PC-9 (cell line): ENCODE measurements at regions not wholly inside any gene's neighbourhood (a gene's known extent, or its start where the extent isn't known, plus 50 kb on each side); places are given as distances from the start of the nearest gene placed in this dataset.

Experiments
- BruUV-seq: library from RNA; stranded (reverse); fragments of 400-500 nt; replicated peaks from 2 replicates; lab custom pipeline; 2021; lab: Mats Ljungman, UMichigan
- CTCF ChIA-PET: fragments of 300-600 bp; sonication (Branson Sonifier 250); formaldehyde crosslinking; loops from one replicate; lab custom pipeline; 2022; ENCODE audit warnings: antibody characterized with exemption; lab: Charles Lee
- POLR2A ChIA-PET: fragments of 300-600 bp; sonication (Branson Sonifier 250); formaldehyde crosslinking; loops from one replicate; lab custom pipeline; 2022; ENCODE audit warnings: antibody characterized with exemption; ENCODE audit not compliant: unreplicated experiment; lab: Charles Lee
- DNase-seq, 2 experiments: peaks; one replicate each; pipeline versions ENCODE4 v3.0.0 to v3.0.0-alpha.2; 2015 to 2022; ENCODE audit warnings: mixed read lengths in 1 of 2
- H2AFZ ChIP-seq: fragments of 200-600 bp; sonication (generic); 2 replicates; pipeline ENCODE4 v1.8.1; 2017; ENCODE audit warnings: antibody characterized with exemption
- H3F3A ChIP-seq: fragments of 200-600 bp; sonication (generic); 2 replicates; pipeline ENCODE4 v1.8.1; 2017; ENCODE audit warnings: antibody characterized with exemption, mild to moderate bottlenecking, low read depth; ENCODE audit not compliant: insufficient read depth
- H3K27ac ChIP-seq: fragments of 200-600 bp; sonication (generic); 2 replicates; pipeline ENCODE4 v1.6.1; 2016; ENCODE audit warnings: mixed run types
- H3K27me3 ChIP-seq: fragments of 200-600 bp; sonication (generic); 2 replicates; pipeline ENCODE4 v1.6.1; 2016; ENCODE audit warnings: low read depth, mixed run types; ENCODE audit not compliant: insufficient read depth
- H3K36me3 ChIP-seq: fragments of 200-600 bp; sonication (generic); 2 replicates; pipeline ENCODE4 v1.6.1; 2016; ENCODE audit warnings: low read depth, mixed run types
- H3K4me1 ChIP-seq: fragments of 200-600 bp; sonication (generic); replicated peaks from 2 replicates; pipeline ENCODE4 v1.6.1; 2016; ENCODE audit warnings: mixed run types; ENCODE audit not compliant: insufficient read depth
- H3K4me2 ChIP-seq: fragments of 200-600 bp; sonication (generic); 2 replicates; pipeline ENCODE4 v1.6.1; 2017; ENCODE audit warnings: mixed run types
- H3K4me3 ChIP-seq: fragments of 200-600 bp; sonication (generic); 2 replicates; pipeline ENCODE4 v1.6.1; 2016; ENCODE audit warnings: mixed run types
- H3K79me2 ChIP-seq: fragments of 200-600 bp; sonication (generic); 2 replicates; pipeline ENCODE4 v1.6.1; 2017; ENCODE audit warnings: low read depth, mixed run types
- H3K9me2 ChIP-seq: fragments of 200-600 bp; sonication (generic); 2 replicates; pipeline ENCODE4 v1.8.1; 2017; ENCODE audit warnings: mild to moderate bottlenecking; ENCODE audit not compliant: insufficient read depth
- H3K9me3 ChIP-seq: fragments of 200-600 bp; sonication (generic); 2 replicates; pipeline ENCODE4 v1.8.1; 2016; ENCODE audit warnings: low read depth; ENCODE audit not compliant: insufficient read depth
- H4K20me1 ChIP-seq: fragments of 200-600 bp; sonication (generic); 2 replicates; pipeline ENCODE4 v1.8.1; 2017; ENCODE audit not compliant: insufficient read depth
- EZH2 ChIP-seq: fragments of 200-600 bp; sonication (generic); IDR thresholded peaks from 2 replicates; pipeline ENCODE4 v1.8.0; 2017; ENCODE audit warnings: antibody characterized with exemption, low read depth
- intact Hi-C: fragments of 100-400 bp; cut with micrococcal nuclease; formaldehyde crosslinking; loops from one replicate; pipeline ENCODE4 v1.10.0; 2022; ENCODE audit not compliant: unreplicated experiment
- TF ChIP-seq, protein P1 (sequence below): fragments of 200-600 bp; sonication (generic); conservative IDR thresholded peaks from 2 replicates; pipeline ENCODE4 v1.6.1; 2017; ENCODE audit warnings: mixed run types, antibody characterized with exemption, mild to moderate bottlenecking, moderate library complexity

DNA sequence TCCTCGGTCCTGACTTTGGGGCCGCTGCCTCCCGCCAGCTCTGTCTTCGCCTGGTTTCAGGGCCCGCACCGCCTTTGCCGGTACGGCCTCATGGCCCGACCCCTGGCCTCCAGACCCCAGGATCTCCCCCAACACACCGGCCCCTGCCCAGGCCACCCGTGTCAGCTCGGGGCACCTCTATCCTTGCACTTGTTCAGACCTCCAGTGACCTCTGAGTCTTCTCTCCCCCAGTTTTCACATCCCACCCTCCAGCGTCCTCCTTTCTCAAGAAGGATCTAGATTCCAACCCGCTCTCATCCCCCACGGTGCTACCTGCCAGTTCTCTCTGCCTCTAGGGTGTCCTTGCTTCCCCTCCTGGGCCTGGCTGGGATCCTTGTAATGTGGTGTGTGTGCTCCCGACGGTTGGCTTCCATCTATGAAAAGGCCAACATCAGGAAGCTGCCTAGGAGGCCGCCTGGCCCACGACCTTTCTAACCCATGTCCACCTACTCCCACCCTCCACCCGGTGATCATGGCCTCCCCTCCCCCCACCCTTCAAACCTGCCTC, 61.1 kb downstream of the SPATA31C2 start:
- TF ChIP-seq, protein P1, sequence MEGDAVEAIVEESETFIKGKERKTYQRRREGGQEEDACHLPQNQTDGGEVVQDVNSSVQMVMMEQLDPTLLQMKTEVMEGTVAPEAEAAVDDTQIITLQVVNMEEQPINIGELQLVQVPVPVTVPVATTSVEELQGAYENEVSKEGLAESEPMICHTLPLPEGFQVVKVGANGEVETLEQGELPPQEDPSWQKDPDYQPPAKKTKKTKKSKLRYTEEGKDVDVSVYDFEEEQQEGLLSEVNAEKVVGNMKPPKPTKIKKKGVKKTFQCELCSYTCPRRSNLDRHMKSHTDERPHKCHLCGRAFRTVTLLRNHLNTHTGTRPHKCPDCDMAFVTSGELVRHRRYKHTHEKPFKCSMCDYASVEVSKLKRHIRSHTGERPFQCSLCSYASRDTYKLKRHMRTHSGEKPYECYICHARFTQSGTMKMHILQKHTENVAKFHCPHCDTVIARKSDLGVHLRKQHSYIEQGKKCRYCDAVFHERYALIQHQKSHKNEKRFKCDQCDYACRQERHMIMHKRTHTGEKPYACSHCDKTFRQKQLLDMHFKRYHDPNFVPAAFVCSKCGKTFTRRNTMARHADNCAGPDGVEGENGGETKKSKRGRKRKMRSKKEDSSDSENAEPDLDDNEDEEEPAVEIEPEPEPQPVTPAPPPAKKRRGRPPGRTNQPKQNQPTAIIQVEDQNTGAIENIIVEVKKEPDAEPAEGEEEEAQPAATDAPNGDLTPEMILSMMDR, result no peak
- no peak for TF ChIP-seq EZH2
- Histone ChIP-seq H3K4me1 (peaks cover 13% of the 10 kb centered on the region), H3K4me3 (peak overlapping the region; percentile 64), H3K9me3 (no peaks in the 10 kb centered on the region), H3K36me3 (no peaks in the 10 kb centered on the region), H3K27ac (no peak overlapping the region), H3K79me2 (no peaks in the 10 kb centered on the region), H3K9me2 (no peaks in the 10 kb centered on the region), H2AFZ (peak overlapping the region; percentile 95), H4K20me1 (no peaks in the 10 kb centered on the region), H3K4me2 (peak overlapping the region; percentile 89), H3K27me3 (no peaks in the 10 kb centered on the region), H3F3A (peaks cover 7% of the 10 kb centered on the region; the same call in 1 of the 2 replicates)
- intact Hi-C loops, result loop anchor here (5.0 to 10.0 kb wide), 2 partner anchors 85 to 102 kb away; partner anchors contain the start of gene CDK20
- no peak for DNase-seq
- POLR2A ChIA-PET, result interaction anchor here (0.5 to 0.7 kb wide), 2 partner anchors 20 to 547 kb away, joined by 4 to 5 read pairs; no protein-coding TSS in a partner anchor
- no TSS peak for BruUV-seq
- CTCF ChIA-PET, result interaction anchor here (0.9 to 1.2 kb wide), 2 partner anchors 13 to 102 kb away, joined by 3 to 4 read pairs; partner anchors contain the start of gene CDK20

GRCh38 chr9:88076286-88077070, 61.8 kb downstream of the SPATA31C2 start:
- H3K4me1 ChIP-seq, result peaks cover 13% of the 10 kb centered on the region
- no peaks in the 10 kb centered on the region for H3K9me2 ChIP-seq
- ChIA-PET POLR2A (interaction anchor here (0.5 to 0.7 kb wide), 2 partner anchors 19 to 546 kb away, joined by 4 to 5 read pairs; no protein-coding TSS in a partner anchor), CTCF (interaction anchor here (0.5 to 1.2 kb wide), 5 partner anchors 14 to 167 kb away, joined by 3 to 8 read pairs (median 4); partner anchors contain the start of gene CDK20)
- peak overlapping the region; percentile 64 for H3K4me3 ChIP-seq
- H3K36me3 ChIP-seq, result no peaks in the 10 kb centered on the region
- peak overlapping the region; percentile 95 for H2AFZ ChIP-seq
- H3K9me3 ChIP-seq, result no peaks in the 10 kb centered on the region
- no peaks in the 10 kb centered on the region for H4K20me1 ChIP-seq
- no peaks in the 10 kb centered on the region for H3K27me3 ChIP-seq
- no peak for TF ChIP-seq EZH2
- TF ChIP-seq, protein P1, result no peak; the same call in 1 of the 2 replicates
- peaks cover 7% of the 10 kb centered on the region; the same call in 1 of the 2 replicates for H3F3A ChIP-seq
- intact Hi-C loops, result loop anchor here (5.0 to 10.0 kb wide), 2 partner anchors 84 to 102 kb away; partner anchors contain the start of gene CDK20
- DNase-seq, result peak; percentile 76 to 96
- H3K27ac ChIP-seq, result peak overlapping the region; percentile 39; the same call in 1 of the 2 replicates
- H3K4me2 ChIP-seq, result peak overlapping the region; percentile 89
- no peaks in the 10 kb centered on the region for H3K79me2 ChIP-seq
- no TSS peak for BruUV-seq

DNA sequence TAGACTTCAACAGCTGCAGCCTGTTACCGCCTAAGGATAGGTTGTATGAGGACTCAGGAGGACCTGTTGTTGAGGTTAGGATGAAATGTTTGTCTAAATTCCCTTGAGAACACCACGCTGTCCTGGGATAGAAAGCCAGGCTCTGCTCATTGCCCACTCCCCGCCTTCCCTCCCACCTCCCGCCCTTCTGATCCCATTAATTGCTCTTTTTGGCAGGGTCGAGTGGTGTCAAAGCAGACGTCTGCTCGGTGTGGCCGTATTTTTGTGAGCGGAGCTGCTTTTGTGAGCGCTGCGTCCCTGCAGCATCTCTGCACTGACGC, 62.3 kb downstream of the SPATA31C2 start:
- H3K36me3 ChIP-seq, result no peaks in the 10 kb centered on the region
- no peaks in the 10 kb centered on the region for H3K79me2 ChIP-seq
- no peaks in the 10 kb centered on the region for H3K27me3 ChIP-seq
- H3K9me3 ChIP-seq, result no peaks in the 10 kb centered on the region
- H3K9me2 ChIP-seq, result no peaks in the 10 kb centered on the region
- no peaks in the 10 kb centered on the region for H4K20me1 ChIP-seq
- H3K27ac ChIP-seq, result no peak overlapping the region
- H3K4me2 ChIP-seq, result peak overlapping the region; percentile 89
- TF ChIP-seq, protein P1, result no peak
- TF ChIP-seq EZH2, result no peak
- H3F3A ChIP-seq, result peaks cover 7% of the 10 kb centered on the region; the same call in 1 of the 2 replicates
- CTCF ChIA-PET, result interaction anchor here (0.5 to 0.7 kb wide), 2 partner anchors 54 to 167 kb away, joined by 3 to 5 read pairs; no protein-coding TSS in a partner anchor
- intact Hi-C loops, result loop anchor here (5.0 to 10.0 kb wide), 2 partner anchors 84 to 101 kb away; partner anchors contain the start of gene CDK20
- peaks cover 13% of the 10 kb centered on the region for H3K4me1 ChIP-seq
- DNase-seq, result peak in 1 of 2 experiments; percentile 5
- POLR2A ChIA-PET, result no interaction called here
- no TSS peak for BruUV-seq
- peak overlapping the region; percentile 64 for H3K4me3 ChIP-seq
- H2AFZ ChIP-seq, result peak overlapping the region; percentile 95
